ENCODE measurements at regions not wholly inside any gene's neighbourhood (a gene's known extent, or its start where the extent isn't known, plus 50 kb on each side); places are given as distances from the start of the nearest gene placed in this dataset.

- TF ChIP-seq GABPA (IDR thresholded peaks at IDR 0.05; ENCODE audit: low read depth) (no peak), CTCF (IDR thresholded peaks at IDR 0.05; ENCODE audit: insufficient read depth, low read length) (no peak), REST (IDR thresholded peaks at IDR 0.05; ENCODE audit: insufficient replicate concordance, low read depth) (no peak), SPI1 (IDR thresholded peaks at IDR 0.05; ENCODE audit: borderline replicate concordance, low read depth) (no peak), POLR2AphosphoS5 (IDR thresholded peaks at IDR 0.05; ENCODE audit: low read depth) (no peak)
- H3K27me3 ChIP-seq (ENCODE audit: insufficient read depth, poor library complexity, severe bottlenecking), result no peaks in the 10 kb centered on the region
- no peak for DNase-seq (ENCODE audit: low read depth in 1 of 2, low spot score in 1 of 2)
- no peak overlapping the region for H3K4me3 ChIP-seq (replicated peaks; ENCODE audit: insufficient read depth, low read length)
- H3K27ac ChIP-seq (replicated peaks), result no peak overlapping the region
These were observed 100.9 kb downstream of the SAMD9 start for GRCh38 chr7:93016681-93017381.

- Histone ChIP-seq H3K27ac (replicated peaks) (no peak overlapping the region), H3K4me3 (replicated peaks; ENCODE audit: insufficient read depth, low read length) (no peak overlapping the region), H3K27me3 (ENCODE audit: insufficient read depth, poor library complexity, severe bottlenecking) (no peaks in the 10 kb centered on the region)
- no peak for TF ChIP-seq CTCF (IDR thresholded peaks at IDR 0.05; ENCODE audit: insufficient read depth, low read length)
- TF ChIP-seq POLR2AphosphoS5 (IDR thresholded peaks at IDR 0.05; ENCODE audit: low read depth), result no peak
- no peak for TF ChIP-seq REST (IDR thresholded peaks at IDR 0.05; ENCODE audit: insufficient replicate concordance, low read depth)
- TF ChIP-seq GABPA (IDR thresholded peaks at IDR 0.05; ENCODE audit: low read depth), result no peak
- no peak for TF ChIP-seq SPI1 (IDR thresholded peaks at IDR 0.05; ENCODE audit: borderline replicate concordance, low read depth)
- DNase-seq (ENCODE audit: low read depth in 1 of 2, low spot score in 1 of 2), result peak in 1 of 2 experiments; percentile 12
These were observed 101.8 kb downstream of the SAMD9 start for GRCh38 chr7:93015779-93016481.

- Histone ChIP-seq H3K4me3 (replicated peaks; ENCODE audit: insufficient read depth, low read length) (no peak overlapping the region), H3K27ac (replicated peaks) (no peak overlapping the region), H3K27me3 (ENCODE audit: insufficient read depth, poor library complexity, severe bottlenecking) (no peaks in the 10 kb centered on the region)
- TF ChIP-seq SPI1 (IDR thresholded peaks at IDR 0.05; ENCODE audit: borderline replicate concordance, low read depth), result no peak
- no peak for TF ChIP-seq GABPA (IDR thresholded peaks at IDR 0.05; ENCODE audit: low read depth)
- no peak for DNase-seq (ENCODE audit: low read depth in 1 of 2, low spot score in 1 of 2)
These were observed 102.5 kb downstream of the SAMD9 start for GRCh38 chr7:93015101-93015778.

DNA sequence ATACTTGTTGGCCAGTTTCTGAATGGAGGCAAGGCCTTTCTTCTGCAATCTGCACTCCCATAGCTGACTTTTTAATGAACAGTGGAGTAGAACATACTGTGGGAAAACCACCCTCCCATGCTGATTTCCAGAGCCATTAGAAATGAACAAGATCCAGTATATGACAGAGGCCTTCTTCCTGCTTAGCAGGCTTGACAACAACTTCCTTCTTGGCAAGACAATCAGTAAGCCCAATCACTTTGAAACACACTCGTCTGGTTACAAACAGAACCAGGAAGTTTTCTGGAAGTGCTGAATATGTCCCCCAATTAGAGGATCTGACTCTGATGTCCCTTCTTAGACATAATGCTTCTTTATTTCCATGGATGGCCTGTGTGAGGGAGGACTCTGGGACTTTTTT is 103.4 kb downstream of the SAMD9 start:
- DNase-seq (ENCODE audit: low read depth in 1 of 2, low spot score in 1 of 2), result no peak
- Histone ChIP-seq H3K27me3 (ENCODE audit: insufficient read depth, poor library complexity, severe bottlenecking) (no peaks in the 10 kb centered on the region), H3K27ac (replicated peaks) (no peak overlapping the region), H3K4me3 (replicated peaks; ENCODE audit: insufficient read depth, low read length) (no peak overlapping the region)
- TF ChIP-seq SPI1 (IDR thresholded peaks at IDR 0.05; ENCODE audit: borderline replicate concordance, low read depth), result no peak
- TF ChIP-seq CTCF (IDR thresholded peaks at IDR 0.05; ENCODE audit: insufficient read depth, low read length), result no peak
- no peak for TF ChIP-seq GABPA (IDR thresholded peaks at IDR 0.05; ENCODE audit: low read depth)
- TF ChIP-seq POLR2AphosphoS5 (IDR thresholded peaks at IDR 0.05; ENCODE audit: low read depth), result no peak
- TF ChIP-seq REST (IDR thresholded peaks at IDR 0.05; ENCODE audit: insufficient replicate concordance, low read depth), result no peak

Measured in HL-60 (cell line).